H1 (cell line): ENCODE measurements at regions not wholly inside any gene's neighbourhood (a gene's known extent, or its start where the extent isn't known, plus 50 kb on each side); places are given as distances from the start of the nearest gene placed in this dataset.

Experiments
- ASH2L ChIP-seq: fragments of 200-600, 300-600 bp; sonication (generic); IDR thresholded peaks from one replicate; pipeline ENCODE4 v1.7.1; 2017; ENCODE audit warnings: low read length
- ATF2 ChIP-seq: IDR thresholded peaks from 2 replicates; pipeline ENCODE4 v1.6.1; 2012; ENCODE audit warnings: low read length, inconsistent platforms
- ATF3 ChIP-seq: IDR thresholded peaks from 2 replicates; pipeline ENCODE4 v1.6.1; 2011; ENCODE audit warnings: low read depth, mild to moderate bottlenecking, low read length; ENCODE audit not compliant: insufficient read depth
- BRCA1 ChIP-seq: IDR thresholded peaks from 2 replicates; pipeline ENCODE4 v1.6.1; 2012; ENCODE audit warnings: low read depth, low read length, improper control_type of control experiment
- CBX8 ChIP-seq: fragments of 300-800, 300-1000 bp; sonication (generic); IDR thresholded peaks from 2 replicates; pipeline ENCODE4 v1.7.1; 2016; ENCODE audit warnings: low read depth, low read length, borderline replicate concordance
- CEBPB ChIP-seq: IDR thresholded peaks from 2 replicates; pipeline ENCODE4 v1.6.1; 2012; ENCODE audit warnings: low read depth, low read length
- CHD1 ChIP-seq: IDR thresholded peaks from 2 replicates; pipeline ENCODE4 v1.6.1; 2012; ENCODE audit warnings: low read depth, low read length, improper control_type of control experiment
- GTF2F1 ChIP-seq: IDR thresholded peaks from 2 replicates; pipeline ENCODE4 v1.6.1; 2012; ENCODE audit warnings: low read depth, low read length, improper control_type of control experiment, borderline replicate concordance
- MAFK ChIP-seq: IDR thresholded peaks from 2 replicates; pipeline ENCODE4 v1.6.1; 2012; ENCODE audit warnings: low read depth, mild to moderate bottlenecking, improper control_type of control experiment, low read length
- MAX ChIP-seq: IDR thresholded peaks from 2 replicates; pipeline ENCODE4 v1.6.1; 2012; ENCODE audit warnings: inconsistent platforms
- NANOG ChIP-seq: IDR thresholded peaks from 2 replicates; pipeline ENCODE4 v1.6.1; 2011; ENCODE audit warnings: low read length, low read depth, mild to moderate bottlenecking, inconsistent platforms; ENCODE audit not compliant: insufficient read depth, poor library complexity, severe bottlenecking
- PHF8 ChIP-seq: fragments of 200-600 bp; sonication (generic); conservative IDR thresholded peaks from 2 replicates; pipeline ENCODE4 v1.7.1; 2012; ENCODE audit warnings: low read depth, mild to moderate bottlenecking, inconsistent platforms, low read length, moderate library complexity
- POLR2A ChIP-seq, 2 experiments: IDR thresholded peaks; 1 replicate in 1 of 2; 2 replicates in 1 of 2; pipeline ENCODE4 v1.6.1; 2011; ENCODE audit warnings: low read depth in 2 of 2, low read length in 2 of 2, mild to moderate bottlenecking in 2 of 2; ENCODE audit errors: control extremely low read depth in 1 of 2
- RBBP5 ChIP-seq: IDR thresholded peaks from 2 replicates; pipeline ENCODE4 v1.7.1; 2012; ENCODE audit warnings: low read depth, mild to moderate bottlenecking, inconsistent platforms, low read length, moderate library complexity, borderline replicate concordance
- RXRA ChIP-seq: IDR thresholded peaks from 2 replicates; pipeline ENCODE4 v1.6.1; 2011; ENCODE audit warnings: low read depth, mild to moderate bottlenecking, low read length, moderate library complexity; ENCODE audit not compliant: insufficient read depth
- SP1 ChIP-seq: IDR thresholded peaks from 2 replicates; pipeline ENCODE4 v1.6.1; 2011; ENCODE audit warnings: low read depth, low read length
- SUZ12 ChIP-seq: fragments of 200-600 bp; sonication (generic); IDR thresholded peaks from 2 replicates; pipeline ENCODE4 v1.6.1; 2012; ENCODE audit warnings: mild to moderate bottlenecking, inconsistent platforms, low read length, moderate library complexity, mixed read lengths
- YY1 ChIP-seq: IDR thresholded peaks from 2 replicates; pipeline ENCODE4 v1.6.1; 2011; ENCODE audit warnings: low read depth, mild to moderate bottlenecking, low read length

DNA sequence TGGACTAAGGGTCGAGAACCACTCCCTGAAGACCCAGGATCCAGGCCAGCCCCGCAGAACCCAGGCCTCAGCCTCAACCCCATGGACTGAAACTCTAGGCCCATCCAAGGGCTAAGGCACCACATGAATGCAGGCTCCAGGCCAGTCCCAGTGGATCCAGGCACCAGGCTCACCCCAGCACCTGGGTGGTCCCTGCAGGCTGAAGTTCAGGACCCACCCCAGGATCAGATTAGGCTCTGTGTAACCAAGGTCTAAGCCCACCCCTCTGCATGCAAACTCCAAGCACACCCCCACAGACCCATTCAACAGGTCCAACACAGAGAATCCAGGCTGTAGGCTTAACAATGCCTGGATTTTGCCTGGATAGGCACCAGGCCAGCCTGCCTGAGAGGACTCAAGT is 1876.2 kb downstream of the PCDH9 start (continued):
- TF ChIP-seq ASH2L (no peak), BRCA1 (no peak), NANOG (no peak), MAFK (no peak), RXRA (no peak), ATF3 (no peak), ATF2 (no peak), CBX8 (no peak), CEBPB (no peak), RBBP5 (no peak), SUZ12 (no peak), GTF2F1 (no peak), CHD1 (no peak), MAX (no peak), PHF8 (no peak), YY1 (no peak), SP1 (no peak), POLR2A (IDR thresholded peaks at IDR 0.05; ENCODE audit: control extremely low read depth in 1 of 2, low read depth in 2 of 2, low read length in 2 of 2) (no peak)
